Activated CD8-positive, alpha-beta T cell treated with anti-CD3 and anti-CD28 coated beads for 36 hours (primary cell): ENCODE measurements at regions not wholly inside any gene's neighbourhood (a gene's known extent, or its start where the extent isn't known, plus 50 kb on each side); places are given as distances from the start of the nearest gene placed in this dataset.

ENCODE experiments used
- ATAC-seq: fragments of 200-7000 bp; cut with Tn5 transposase; one replicate; pipeline ENCODE4 v1.10.0; 2021; ENCODE audit warnings: mild to moderate bottlenecking, moderate library complexity
- CTCF ChIA-PET: fragments of 350-600 bp; sonication (Branson Sonifier 250); formaldehyde crosslinking; loops from one replicate; lab custom pipeline; 2021; ENCODE audit warnings: antibody characterized with exemption; lab: Charles Lee
- POLR2A ChIA-PET: fragments of 350-600 bp; sonication (Branson Sonifier 250); formaldehyde crosslinking; loops from one replicate; lab custom pipeline; 2021; ENCODE audit warnings: antibody characterized with exemption; lab: Charles Lee
- DNase-seq: peaks from one replicate; pipeline ENCODE4 v3.0.0-alpha.2; 2020
- H3K27ac Mint-ChIP-seq: one replicate; pipeline ENCODE4 v1.8.0; 2021; ENCODE audit warnings: mild to moderate bottlenecking, mixed read lengths
- H3K27me3 Mint-ChIP-seq: one replicate; pipeline ENCODE4 v1.8.0; 2021; ENCODE audit warnings: mixed read lengths
- H3K36me3 Mint-ChIP-seq: one replicate; pipeline ENCODE4 v1.8.0; 2021; ENCODE audit warnings: low read depth, mixed read lengths
- H3K4me1 Mint-ChIP-seq: one replicate; pipeline ENCODE4 v1.8.0; 2021; ENCODE audit warnings: low read depth, mixed read lengths
- H3K4me3 Mint-ChIP-seq: one replicate; pipeline ENCODE4 v1.8.0; 2021; ENCODE audit warnings: mild to moderate bottlenecking, moderate library complexity, mixed read lengths
- H3K9me3 Mint-ChIP-seq: one replicate; pipeline ENCODE4 v1.8.0; 2021; ENCODE audit warnings: mixed read lengths
- intact Hi-C: fragments of 100-400 bp; cut with micrococcal nuclease; formaldehyde crosslinking; loops from one replicate; pipeline ENCODE4 v1.10.0; 2022
- TF ChIP-seq, protein P1 (sequence below): fragments of 200-600 bp; IDR thresholded peaks from one replicate; pipeline ENCODE4 v1.8.0; 2022; ENCODE audit warnings: antibody characterized with exemption, mild to moderate bottlenecking

- intact Hi-C loops, result no loop called here
- ChIA-PET POLR2A (no interaction called here), CTCF (no interaction called here)
- ATAC-seq (no peak), DNase-seq (no peak)
- TF ChIP-seq, protein P1, sequence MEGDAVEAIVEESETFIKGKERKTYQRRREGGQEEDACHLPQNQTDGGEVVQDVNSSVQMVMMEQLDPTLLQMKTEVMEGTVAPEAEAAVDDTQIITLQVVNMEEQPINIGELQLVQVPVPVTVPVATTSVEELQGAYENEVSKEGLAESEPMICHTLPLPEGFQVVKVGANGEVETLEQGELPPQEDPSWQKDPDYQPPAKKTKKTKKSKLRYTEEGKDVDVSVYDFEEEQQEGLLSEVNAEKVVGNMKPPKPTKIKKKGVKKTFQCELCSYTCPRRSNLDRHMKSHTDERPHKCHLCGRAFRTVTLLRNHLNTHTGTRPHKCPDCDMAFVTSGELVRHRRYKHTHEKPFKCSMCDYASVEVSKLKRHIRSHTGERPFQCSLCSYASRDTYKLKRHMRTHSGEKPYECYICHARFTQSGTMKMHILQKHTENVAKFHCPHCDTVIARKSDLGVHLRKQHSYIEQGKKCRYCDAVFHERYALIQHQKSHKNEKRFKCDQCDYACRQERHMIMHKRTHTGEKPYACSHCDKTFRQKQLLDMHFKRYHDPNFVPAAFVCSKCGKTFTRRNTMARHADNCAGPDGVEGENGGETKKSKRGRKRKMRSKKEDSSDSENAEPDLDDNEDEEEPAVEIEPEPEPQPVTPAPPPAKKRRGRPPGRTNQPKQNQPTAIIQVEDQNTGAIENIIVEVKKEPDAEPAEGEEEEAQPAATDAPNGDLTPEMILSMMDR, result no peak
- Mint-ChIP-seq H3K27me3 (no peaks in the 10 kb centered on the region), H3K4me1 (no peaks in the 10 kb centered on the region), H3K4me3 (no peak overlapping the region), H3K9me3 (peaks cover 4% of the 10 kb centered on the region), H3K27ac (no peak overlapping the region), H3K36me3 (no peaks in the 10 kb centered on the region)
These were observed 86.7 kb upstream of the NRIP1 start for GRCh38 chr21:15151385-15152103.

DNA sequence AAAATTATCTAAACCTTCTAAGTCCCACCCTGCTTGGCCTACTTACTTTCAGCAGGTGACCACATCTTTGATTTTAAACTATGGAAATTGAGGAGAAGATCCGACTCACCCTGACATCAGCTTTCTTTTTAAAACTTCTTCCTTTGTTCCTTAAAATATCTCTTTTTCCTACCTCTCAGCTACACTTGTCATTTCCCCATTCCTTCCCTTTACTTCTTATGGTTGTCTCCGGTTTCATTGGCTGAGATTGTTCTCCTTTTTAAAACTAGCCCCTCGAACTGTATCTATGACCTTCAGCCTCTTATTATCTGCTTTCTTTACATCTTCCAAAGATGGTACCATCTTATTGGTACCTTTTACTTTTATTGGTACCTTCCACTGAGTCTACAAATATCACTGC is 87.8 kb upstream of the NRIP1 start:
- Mint-ChIP-seq H3K27ac (no peak overlapping the region), H3K4me1 (no peaks in the 10 kb centered on the region), H3K27me3 (no peaks in the 10 kb centered on the region), H3K36me3 (no peaks in the 10 kb centered on the region), H3K4me3 (no peak overlapping the region), H3K9me3 (peaks cover 4% of the 10 kb centered on the region)
- ChIA-PET POLR2A (interaction anchor here (1.0 kb wide), 1 partner anchor 11 kb away, joined by 3 read pairs; no protein-coding TSS in a partner anchor), CTCF (no interaction called here)
- intact Hi-C loops, result no loop called here
- TF ChIP-seq, protein P1, result no peak
- no peak for ATAC-seq
- DNase-seq, result no peak

- POLR2A ChIA-PET, result no interaction called here
- Mint-ChIP-seq H3K9me3 (peaks cover 3% of the 10 kb centered on the region), H3K27ac (no peak overlapping the region), H3K36me3 (no peaks in the 10 kb centered on the region), H3K27me3 (no peaks in the 10 kb centered on the region), H3K4me1 (no peaks in the 10 kb centered on the region), H3K4me3 (no peak overlapping the region)
- no peak for ATAC-seq
- DNase-seq, result no peak
- intact Hi-C loops, result no loop called here
- CTCF ChIA-PET, result no interaction called here
- TF ChIP-seq, protein P1, result no peak
These were observed 94.7 kb upstream of the NRIP1 start for GRCh38 chr21:15159382-15160020.

- no peak overlapping the region for H3K27ac Mint-ChIP-seq
- no peak for ATAC-seq
- no peaks in the 10 kb centered on the region for H3K4me1 Mint-ChIP-seq
- ChIA-PET CTCF (interaction anchor here (1.7 kb wide), 1 partner anchor 9 kb away, joined by 4 read pairs; no protein-coding TSS in a partner anchor), POLR2A (interaction anchor here (0.7 kb wide), 1 partner anchor 57 kb away, joined by 4 read pairs; no protein-coding TSS in a partner anchor)
- no peaks in the 10 kb centered on the region for H3K36me3 Mint-ChIP-seq
- H3K4me3 Mint-ChIP-seq, result no peak overlapping the region
- intact Hi-C loops, result no loop called here
- H3K27me3 Mint-ChIP-seq, result no peaks in the 10 kb centered on the region
- no peak for DNase-seq
- no peaks in the 10 kb centered on the region for H3K9me3 Mint-ChIP-seq
- TF ChIP-seq, protein P1, result no peak
These were observed 95.3 kb upstream of the NRIP1 start for GRCh38 chr21:15160136-15160535.

- DNase-seq, result no peak
- Mint-ChIP-seq H3K9me3 (no peaks in the 10 kb centered on the region), H3K27me3 (no peaks in the 10 kb centered on the region), H3K36me3 (no peaks in the 10 kb centered on the region), H3K4me3 (no peak overlapping the region), H3K27ac (no peak overlapping the region), H3K4me1 (no peaks in the 10 kb centered on the region)
- ATAC-seq, result no peak
- CTCF ChIA-PET, result no interaction called here
- TF ChIP-seq, protein P1, result no peak
- POLR2A ChIA-PET, result no interaction called here
- intact Hi-C loops, result no loop called here
These were observed 98.1 kb upstream of the NRIP1 start for GRCh38 chr21:15162921-15163320.
